RWPE2 (cell line): ENCODE measurements at regions not wholly inside any gene's neighbourhood (a gene's known extent, or its start where the extent isn't known, plus 50 kb on each side); places are given as distances from the start of the nearest gene placed in this dataset.

Source experiments
- ATAC-seq: fragments of 200-7000 bp; cut with Tn5 transposase; 3 replicates; pipeline ENCODE4 v1.9.1; 2021; ENCODE audit warnings: low read depth
- DNase-seq: peaks from one replicate; pipeline ENCODE4 v3.0.0-alpha.2; 2020; ENCODE audit warnings: low spot score
- H3K27ac ChIP-seq: fragments of 450-650 bp; 2 replicates; pipeline ENCODE4 v1.5.1; 2017; ENCODE audit warnings: mild to moderate bottlenecking; ENCODE audit not compliant: poor library complexity, severe bottlenecking
- H3K27me3 ChIP-seq: fragments of 250-450 bp; sonication (Bioruptor Pico); 2 replicates; pipeline ENCODE4 v1.5.1; 2021; ENCODE audit warnings: mild to moderate bottlenecking, moderate library complexity; ENCODE audit not compliant: insufficient read depth, poor library complexity, severe bottlenecking
- H3K36me3 ChIP-seq: fragments of 250-450 bp; sonication (Bioruptor Pico); 2 replicates; pipeline ENCODE4 v1.5.1; 2020; ENCODE audit warnings: low read depth, mild to moderate bottlenecking, moderate library complexity
- H3K4me1 ChIP-seq: fragments of 250-450 bp; sonication (Bioruptor Pico); 2 replicates; pipeline ENCODE4 v1.5.1; 2021; ENCODE audit warnings: mild to moderate bottlenecking, moderate library complexity; ENCODE audit not compliant: insufficient read depth, poor library complexity, severe bottlenecking
- H3K4me3 ChIP-seq: fragments of 250-450 bp; sonication (Bioruptor Pico); 2 replicates; pipeline ENCODE4 v1.5.1; 2021; ENCODE audit warnings: mild to moderate bottlenecking, moderate library complexity; ENCODE audit not compliant: severe bottlenecking
- H3K9me3 ChIP-seq: fragments of 250-450 bp; sonication (Bioruptor Pico); 2 replicates; pipeline ENCODE4 v1.5.1; 2021; ENCODE audit warnings: mild to moderate bottlenecking, moderate library complexity; ENCODE audit not compliant: severe bottlenecking
- TF ChIP-seq, protein P1 (sequence below): fragments of 450-650 bp; IDR thresholded peaks from one replicate; pipeline ENCODE4 v1.5.1; 2017; ENCODE audit warnings: mild to moderate bottlenecking, moderate library complexity; ENCODE audit not compliant: poor library complexity, severe bottlenecking

GRCh38 chr2:120681696-120682288, 53.9 kb upstream of the GLI2 start:
- DNase-seq (no peak), ATAC-seq (no peak)
- Histone ChIP-seq H3K27ac (no peak overlapping the region), H3K36me3 (no peaks in the 10 kb centered on the region), H3K4me3 (no peak overlapping the region), H3K4me1 (no peaks in the 10 kb centered on the region), H3K9me3 (no peaks in the 10 kb centered on the region), H3K27me3 (no peaks in the 10 kb centered on the region)
- TF ChIP-seq, protein P1, sequence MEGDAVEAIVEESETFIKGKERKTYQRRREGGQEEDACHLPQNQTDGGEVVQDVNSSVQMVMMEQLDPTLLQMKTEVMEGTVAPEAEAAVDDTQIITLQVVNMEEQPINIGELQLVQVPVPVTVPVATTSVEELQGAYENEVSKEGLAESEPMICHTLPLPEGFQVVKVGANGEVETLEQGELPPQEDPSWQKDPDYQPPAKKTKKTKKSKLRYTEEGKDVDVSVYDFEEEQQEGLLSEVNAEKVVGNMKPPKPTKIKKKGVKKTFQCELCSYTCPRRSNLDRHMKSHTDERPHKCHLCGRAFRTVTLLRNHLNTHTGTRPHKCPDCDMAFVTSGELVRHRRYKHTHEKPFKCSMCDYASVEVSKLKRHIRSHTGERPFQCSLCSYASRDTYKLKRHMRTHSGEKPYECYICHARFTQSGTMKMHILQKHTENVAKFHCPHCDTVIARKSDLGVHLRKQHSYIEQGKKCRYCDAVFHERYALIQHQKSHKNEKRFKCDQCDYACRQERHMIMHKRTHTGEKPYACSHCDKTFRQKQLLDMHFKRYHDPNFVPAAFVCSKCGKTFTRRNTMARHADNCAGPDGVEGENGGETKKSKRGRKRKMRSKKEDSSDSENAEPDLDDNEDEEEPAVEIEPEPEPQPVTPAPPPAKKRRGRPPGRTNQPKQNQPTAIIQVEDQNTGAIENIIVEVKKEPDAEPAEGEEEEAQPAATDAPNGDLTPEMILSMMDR: no peak

GRCh38 chr2:120682654-120683053, 53.0 kb upstream of the GLI2 start:
- no peaks in the 10 kb centered on the region for H3K27me3 ChIP-seq
- TF ChIP-seq, protein P1: no peak
- H3K4me1 ChIP-seq: no peaks in the 10 kb centered on the region
- H3K27ac ChIP-seq: no peak overlapping the region
- DNase-seq (no peak), ATAC-seq (no peak)
- H3K4me3 ChIP-seq: no peak overlapping the region
- H3K36me3 ChIP-seq: no peaks in the 10 kb centered on the region
- no peaks in the 10 kb centered on the region for H3K9me3 ChIP-seq

DNA sequence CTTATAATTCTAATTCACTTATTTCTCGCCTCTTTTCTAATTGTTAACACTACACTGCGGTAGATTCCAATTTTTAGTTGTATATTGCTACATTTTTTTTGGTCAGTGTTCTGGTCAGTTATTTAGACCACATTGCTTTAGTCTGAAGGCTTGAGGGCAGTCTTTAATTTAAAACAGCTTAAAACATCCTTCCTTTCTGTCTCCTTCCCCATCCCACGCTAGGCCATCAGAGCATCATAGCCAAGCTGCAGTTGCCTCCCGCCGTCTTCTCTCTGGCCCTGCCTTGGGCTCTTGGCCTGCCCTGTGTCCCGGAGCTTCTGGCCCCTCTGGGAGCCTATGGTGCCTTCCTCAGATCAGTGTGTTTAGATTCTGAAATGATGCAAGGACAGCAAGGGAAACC, 52.6 kb upstream of the GLI2 start:
- no peak for DNase-seq
- no peaks in the 10 kb centered on the region for H3K36me3 ChIP-seq
- TF ChIP-seq, protein P1: no peak
- ATAC-seq: no peak
- no peak overlapping the region for H3K4me3 ChIP-seq
- no peaks in the 10 kb centered on the region for H3K4me1 ChIP-seq
- H3K9me3 ChIP-seq: no peaks in the 10 kb centered on the region
- H3K27me3 ChIP-seq: no peaks in the 10 kb centered on the region
- H3K27ac ChIP-seq: no peak overlapping the region

- Histone ChIP-seq H3K36me3 (no peaks in the 10 kb centered on the region), H3K9me3 (no peaks in the 10 kb centered on the region), H3K27ac (no peak overlapping the region), H3K4me1 (no peaks in the 10 kb centered on the region), H3K4me3 (no peak overlapping the region), H3K27me3 (no peaks in the 10 kb centered on the region)
- DNase-seq (no peak), ATAC-seq (no peak)
- TF ChIP-seq, protein P1: no peak
Measured at GRCh38 chr2:120683701-120684100, 52.0 kb upstream of the GLI2 start.

DNA sequence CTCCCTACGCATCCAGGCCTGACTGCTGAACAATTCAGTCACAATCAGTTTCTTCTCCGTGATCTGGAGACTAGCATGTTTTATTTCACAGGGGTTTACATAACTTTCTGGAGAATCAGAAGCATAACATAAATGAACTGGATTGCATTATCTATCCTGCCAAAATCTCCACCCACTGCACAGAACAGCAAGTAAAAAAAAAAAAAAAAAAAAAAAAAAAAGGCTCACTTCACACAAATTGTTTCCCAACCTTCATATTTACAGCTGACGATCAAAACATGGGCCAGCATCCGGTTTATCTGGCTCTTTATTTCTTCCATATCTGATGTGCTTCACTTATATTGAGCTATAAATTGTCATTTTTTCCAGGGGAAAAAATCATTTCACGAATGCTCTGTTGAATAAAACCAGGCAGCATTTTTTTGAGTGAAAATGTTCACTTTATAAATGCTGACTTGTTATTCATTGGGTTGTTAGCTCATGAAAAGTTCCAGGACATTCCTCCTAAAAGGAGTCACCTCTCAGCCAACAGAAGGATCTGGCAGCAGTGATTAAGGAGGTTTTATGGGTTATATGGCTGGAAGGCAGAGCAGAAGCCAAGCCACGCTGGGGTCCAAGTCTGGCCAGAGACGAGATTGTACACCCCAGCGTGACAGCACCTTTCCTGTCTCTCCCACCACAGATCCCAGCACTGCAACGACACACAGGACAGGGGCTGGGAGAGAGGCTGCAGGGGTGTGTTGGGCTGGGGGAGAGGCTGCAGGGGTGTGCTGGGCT, 51.2 kb upstream of the GLI2 start:
- Histone ChIP-seq H3K27me3 (no peaks in the 10 kb centered on the region), H3K4me1 (no peaks in the 10 kb centered on the region), H3K36me3 (no peaks in the 10 kb centered on the region), H3K9me3 (no peaks in the 10 kb centered on the region), H3K4me3 (no peak overlapping the region), H3K27ac (no peak overlapping the region)
- ATAC-seq (peak; percentile 39; the same call in 1 of the 3 replicates), DNase-seq (no peak)
- TF ChIP-seq, protein P1: no peak
